ENCODE measurements at regions not wholly inside any gene's neighbourhood (a gene's known extent, or its start where the extent isn't known, plus 50 kb on each side); places are given as distances from the start of the nearest gene placed in this dataset.

- DNase-seq (ENCODE audit: low spot score in 2 of 2) (no peak), FAIRE-seq (no peak)
These were observed 165.9 kb downstream of the MTRR start for GRCh38 chr5:8034852-8035251.

GRCh38 chr5:8048920-8049319 lies 180.0 kb downstream of the MTRR start:
- FAIRE-seq, result no peak

GRCh38 chr5:8050616-8051175 lies 181.7 kb downstream of the MTRR start:
- FAIRE-seq (no peak), DNase-seq (ENCODE audit: low spot score in 2 of 2) (no peak)

More at GRCh38 chr5:8048920-8049319, 180.0 kb downstream of the MTRR start:
- no peak for DNase-seq (ENCODE audit: low spot score in 2 of 2)

GRCh38 chr5:8053270-8053669 lies 184.3 kb downstream of the MTRR start:
- FAIRE-seq, result no peak

GRCh38 chr5:8057769-8058168 lies 188.8 kb downstream of the MTRR start:
- DNase-seq (ENCODE audit: low spot score in 2 of 2) (no peak), FAIRE-seq (no peak)

More at GRCh38 chr5:8053270-8053669, 184.3 kb downstream of the MTRR start:
- no peak for DNase-seq (ENCODE audit: low spot score in 2 of 2)

- DNase-seq (ENCODE audit: low spot score in 2 of 2) (no peak), FAIRE-seq (no peak)
These were observed 189.8 kb downstream of the MTRR start for GRCh38 chr5:8058616-8059190.

GRCh38 chr5:8059337-8059736 lies 190.4 kb downstream of the MTRR start:
- DNase-seq (ENCODE audit: low spot score in 2 of 2), result no peak
- FAIRE-seq, result no peak

- FAIRE-seq (no peak), DNase-seq (ENCODE audit: low spot score in 2 of 2) (no peak)
These were observed 191.4 kb downstream of the MTRR start for GRCh38 chr5:8060235-8060952.

- FAIRE-seq, result no peak
- DNase-seq (ENCODE audit: low spot score in 2 of 2), result no peak
These were observed 192.0 kb downstream of the MTRR start for GRCh38 chr5:8060953-8061429.

- DNase-seq (ENCODE audit: low spot score in 2 of 2), result no peak
- no peak for FAIRE-seq
These were observed 193.6 kb downstream of the MTRR start for GRCh38 chr5:8062521-8062920.

- FAIRE-seq (no peak), DNase-seq (ENCODE audit: low spot score in 2 of 2) (no peak)
These were observed 199.1 kb downstream of the MTRR start for GRCh38 chr5:8068078-8068477.

GRCh38 chr5:8070138-8070537 lies 201.2 kb downstream of the MTRR start:
- no peak for DNase-seq (ENCODE audit: low spot score in 2 of 2)
- FAIRE-seq, result no peak

GRCh38 chr5:8079056-8079455 lies 210.1 kb downstream of the MTRR start:
- no peak for DNase-seq (ENCODE audit: low spot score in 2 of 2)

GRCh38 chr5:8081179-8081578 lies 212.2 kb downstream of the MTRR start:
- no peak for DNase-seq (ENCODE audit: low spot score in 2 of 2)

More at GRCh38 chr5:8079056-8079455, 210.1 kb downstream of the MTRR start:
- FAIRE-seq, result no peak

GRCh38 chr5:8093669-8094068 lies 224.7 kb downstream of the MTRR start:
- FAIRE-seq (no peak), DNase-seq (ENCODE audit: low spot score in 2 of 2) (no peak)

More at GRCh38 chr5:8081179-8081578, 212.2 kb downstream of the MTRR start:
- FAIRE-seq, result no peak

- DNase-seq (ENCODE audit: low spot score in 2 of 2) (no peak), FAIRE-seq (no peak)
These were observed 225.4 kb downstream of the MTRR start for GRCh38 chr5:8094304-8094703.

- no peak for DNase-seq (ENCODE audit: low spot score in 2 of 2)
- FAIRE-seq, result no peak
These were observed 228.2 kb downstream of the MTRR start for GRCh38 chr5:8097146-8097545.

- no peak for FAIRE-seq
These were observed 229.1 kb downstream of the MTRR start for GRCh38 chr5:8098081-8098480.

GRCh38 chr5:8102714-8103113 lies 233.8 kb downstream of the MTRR start:
- FAIRE-seq (no peak), DNase-seq (ENCODE audit: low spot score in 2 of 2) (no peak)

More at GRCh38 chr5:8098081-8098480, 229.1 kb downstream of the MTRR start:
- no peak for DNase-seq (ENCODE audit: low spot score in 2 of 2)

- DNase-seq (ENCODE audit: low spot score in 2 of 2) (no peak), FAIRE-seq (no peak)
These were observed 245.8 kb downstream of the MTRR start for GRCh38 chr5:8114597-8115266.

- DNase-seq (ENCODE audit: low spot score in 2 of 2) (no peak), FAIRE-seq (no peak)
These were observed 254.6 kb downstream of the MTRR start for GRCh38 chr5:8123559-8123958.
